SK-N-SH (cell line): ENCODE measurements at regions not wholly inside any gene's neighbourhood (a gene's known extent, or its start where the extent isn't known, plus 50 kb on each side); places are given as distances from the start of the nearest gene placed in this dataset.

Experiments
- CTCF ChIA-PET: fragments of 300-600, 350-600 bp; formaldehyde crosslinking; extraction: SDS; loops from one replicate; lab custom pipeline; 2021; lab: Yijun Ruan, JAX
- POLR2A ChIA-PET: fragments of 350-600 bp; sonication (Branson Sonifier 250); formaldehyde crosslinking; extraction: SDS; loops from one replicate; lab custom pipeline; 2020; ENCODE audit warnings: antibody characterized with exemption, inconsistent platforms; lab: Yijun Ruan, JAX
- DNase-seq: peaks from one replicate; pipeline ENCODE4 v3.0.0; 2012
- H2AFZ ChIP-seq: fragments of 200-600 bp; sonication (generic); 2 replicates; pipeline ENCODE4 v1.8.1; 2016; ENCODE audit warnings: antibody characterized with exemption, mild to moderate bottlenecking, low read depth
- H3F3A ChIP-seq: fragments of 200-600 bp; sonication (generic); replicated peaks from 2 replicates; pipeline ENCODE3; 2016; ENCODE audit warnings: antibody characterized with exemption, mild to moderate bottlenecking; ENCODE audit not compliant: insufficient read depth
- H3K27ac ChIP-seq, 2 experiments: fragments of 200-500 bp in 1 of 2; fragments of 200-600 bp in 1 of 2; sonication (Bioruptor generic) in 1 of 2; sonication (generic), shearing (Covaris generic) in 1 of 2; 2 replicates each; pipeline versions ENCODE4 v1.5.1 to v1.6.1; 2014 to 2016; ENCODE audit warnings: low read depth in 2 of 2, inconsistent platforms in 1 of 2, low read length in 1 of 2, mild to moderate bottlenecking in 1 of 2, mixed read lengths in 1 of 2
- H3K27me3 ChIP-seq: fragments of 200-600 bp; sonication (generic), shearing (Covaris generic); 2 replicates; pipeline ENCODE4 v1.6.1; 2016; ENCODE audit warnings: mixed run types; ENCODE audit not compliant: insufficient read depth
- H3K36me3 ChIP-seq, 2 experiments: fragments of 200-500 bp in 1 of 2; fragments of 200-600 bp in 1 of 2; sonication (Bioruptor generic) in 1 of 2; sonication (generic) in 1 of 2; replicated peaks in 1 of 2; 2 replicates each; pipeline versions ENCODE3 to v1.5.1; 2014 to 2016; ENCODE audit warnings: low read length in 1 of 2, mild to moderate bottlenecking in 1 of 2; ENCODE audit not compliant: insufficient read depth in 2 of 2, control insufficient read depth in 1 of 2
- H3K4me1 ChIP-seq, 2 experiments: fragments of 200-500 bp in 1 of 2; fragments of 200-600 bp in 1 of 2; sonication (Bioruptor generic) in 1 of 2; sonication (generic), shearing (Covaris generic) in 1 of 2; 2 replicates each; pipeline versions ENCODE4 v1.5.1 to v1.6.1; 2014 to 2016; ENCODE audit warnings: low read depth in 1 of 2, low read length in 1 of 2, mixed run types in 1 of 2; ENCODE audit not compliant: insufficient read depth in 2 of 2, control insufficient read depth in 1 of 2
- H3K4me2 ChIP-seq: fragments of 200-600 bp; sonication (generic), shearing (Covaris generic); 2 replicates; pipeline ENCODE4 v1.6.1; 2017; ENCODE audit warnings: mixed run types
- H3K4me3 ChIP-seq, 2 experiments: fragments of 200-500 bp in 1 of 2; fragments of 200-600 bp in 1 of 2; sonication (Bioruptor generic) in 1 of 2; sonication (generic), shearing (Covaris generic) in 1 of 2; 2 replicates each; pipeline versions ENCODE4 v1.5.1 to v1.8.1; 2014 to 2016; ENCODE audit warnings: low read depth in 2 of 2, inconsistent platforms in 1 of 2, low read length in 1 of 2, mild to moderate bottlenecking in 1 of 2, mixed read lengths in 1 of 2, moderate library complexity in 1 of 2
- H3K79me2 ChIP-seq: fragments of 200-600 bp; sonication (generic); 2 replicates; pipeline ENCODE4 v1.8.1; 2017; ENCODE audit warnings: mild to moderate bottlenecking; ENCODE audit not compliant: insufficient read depth
- H3K9ac ChIP-seq: fragments of 200-600 bp; sonication (generic); 2 replicates; pipeline ENCODE4 v1.6.1; 2017; ENCODE audit warnings: mixed run types
- H3K9me2 ChIP-seq: fragments of 200-600 bp; sonication (generic); 2 replicates; pipeline ENCODE4 v1.6.1; 2017; ENCODE audit warnings: mixed run types
- H3K9me3 ChIP-seq: fragments of 200-600 bp; sonication (generic); 2 replicates; pipeline ENCODE4 v1.6.1; 2017; ENCODE audit warnings: mixed run types, mild to moderate bottlenecking, moderate library complexity
- H4K20me1 ChIP-seq: fragments of 200-600 bp; sonication (generic); 2 replicates; pipeline ENCODE4 v1.6.1; 2017; ENCODE audit warnings: mild to moderate bottlenecking, mixed run types; ENCODE audit not compliant: insufficient read depth
- EZH2phosphoT487 ChIP-seq: fragments of 200-600 bp; sonication (generic); IDR thresholded peaks from 2 replicates; pipeline ENCODE4 v1.6.1; 2017; ENCODE audit warnings: low read depth, mixed run types, mild to moderate bottlenecking, antibody characterized with exemption, moderate library complexity, borderline replicate concordance
- FOXM1 ChIP-seq: IDR thresholded peaks from 2 replicates; pipeline ENCODE4 v1.4.0; 2012; ENCODE audit warnings: low read depth, mild to moderate bottlenecking
- GABPA ChIP-seq: IDR thresholded peaks from 2 replicates; pipeline ENCODE4 v1.4.0; 2012; ENCODE audit warnings: low read depth, mild to moderate bottlenecking
- IRF3 ChIP-seq: fragments of 150-350 bp; IDR thresholded peaks from 2 replicates; pipeline ENCODE4 v1.6.1; 2016; ENCODE audit warnings: mild to moderate bottlenecking, low read depth, low read length
- MEF2A ChIP-seq: IDR thresholded peaks from 2 replicates; pipeline ENCODE4 v1.4.0; 2012; ENCODE audit warnings: low read depth, borderline replicate concordance
- MXI1 ChIP-seq: IDR thresholded peaks from 2 replicates; pipeline ENCODE4 v1.6.1; 2012; ENCODE audit warnings: mild to moderate bottlenecking, low read depth, low read length, improper control_type of control experiment
- NFIC ChIP-seq: IDR thresholded peaks from 2 replicates; pipeline ENCODE4 v1.4.0; 2012; ENCODE audit warnings: borderline replicate concordance
- NRF1 ChIP-seq: IDR thresholded peaks from 2 replicates; pipeline ENCODE4 v1.6.1; 2012; ENCODE audit warnings: low read depth, mild to moderate bottlenecking, low read length
- POLR2AphosphoS5 ChIP-seq: IDR thresholded peaks from 2 replicates; pipeline ENCODE4 v1.6.1; 2012; ENCODE audit warnings: low read depth, low read length
- RAD21 ChIP-seq: IDR thresholded peaks from 2 replicates; pipeline ENCODE4 v1.6.1; 2012; ENCODE audit warnings: mild to moderate bottlenecking, low read length
- REST ChIP-seq: IDR thresholded peaks from 2 replicates; pipeline ENCODE4 v1.6.1; 2012; ENCODE audit warnings: mild to moderate bottlenecking, low read depth, low read length, moderate library complexity
- TEAD4 ChIP-seq: IDR thresholded peaks from 2 replicates; pipeline ENCODE4 v1.4.0; 2012; ENCODE audit warnings: mild to moderate bottlenecking, borderline replicate concordance; ENCODE audit not compliant: insufficient read depth
- USF1 ChIP-seq: IDR thresholded peaks from 2 replicates; pipeline ENCODE4 v1.4.0; 2012; ENCODE audit warnings: low read depth, borderline replicate concordance
- USF2 ChIP-seq: fragments of 150-350 bp; IDR thresholded peaks from 2 replicates; pipeline ENCODE4 v1.6.1; 2017; ENCODE audit warnings: antibody characterized with exemption, low read length, low read depth, borderline replicate concordance
- WGBS: methylation state at CpG from one replicate; pipeline ENCODE4 v1.1.6; 2017; ENCODE audit warnings: low lambda C conversion rate; 5-methylcytosine and 5-hydroxymethylcytosine counted together

- no peak overlapping the region for H3K4me3 ChIP-seq
- no peak for DNase-seq
- H3K4me2 ChIP-seq, result no peak overlapping the region
- H3K9ac ChIP-seq, result no peak overlapping the region
- H3K79me2 ChIP-seq, result no peaks in the 10 kb centered on the region
- no peaks in the 10 kb centered on the region; the same call in 1 of the 2 replicates for H3K9me3 ChIP-seq
- no peaks in the 10 kb centered on the region for H3K27me3 ChIP-seq
- H4K20me1 ChIP-seq, result no peaks in the 10 kb centered on the region
- no peak overlapping the region for H3K27ac ChIP-seq
- no peak for TF ChIP-seq USF1
- no peak for TF ChIP-seq GABPA
- TF ChIP-seq MEF2A, result no peak
- 6% methylated on average over 1 of the region's 1 CpG for WGBS
- no peak overlapping the region for H2AFZ ChIP-seq
- POLR2A ChIA-PET, result no interaction called here
- H3K36me3 ChIP-seq, result no peaks in the 10 kb centered on the region
- peaks cover 7% of the 10 kb centered on the region; the same call in 1 of the 2 replicates for H3K9me2 ChIP-seq
- no peaks in the 10 kb centered on the region for H3F3A ChIP-seq
- CTCF ChIA-PET, result no interaction called here
- H3K4me1 ChIP-seq, result no peaks in the 10 kb centered on the region
These were observed 212.4 kb upstream of the CASK start for GRCh38 chrX:42135583-42136228.

- DNase-seq, result no peak
- TF ChIP-seq REST (no peak), RAD21 (no peak), EZH2phosphoT487 (no peak), IRF3 (no peak), FOXM1 (no peak), MXI1 (no peak), NFIC (no peak), USF2 (no peak), NRF1 (no peak), POLR2AphosphoS5 (no peak), TEAD4 (no peak)
- Histone ChIP-seq H3K4me2 (no peak overlapping the region), H3F3A (no peaks in the 10 kb centered on the region), H3K9ac (no peak overlapping the region), H3K9me3 (no peaks in the 10 kb centered on the region), H3K27ac (no peak overlapping the region), H3K36me3 (no peaks in the 10 kb centered on the region), H3K4me1 (no peaks in the 10 kb centered on the region), H2AFZ (no peak overlapping the region), H4K20me1 (no peaks in the 10 kb centered on the region), H3K9me2 (no peaks in the 10 kb centered on the region), H3K27me3 (no peaks in the 10 kb centered on the region), H3K79me2 (no peaks in the 10 kb centered on the region), H3K4me3 (no peak overlapping the region)
- CTCF ChIA-PET, result no interaction called here
- POLR2A ChIA-PET, result no interaction called here
These were observed 208.5 kb upstream of the CASK start for GRCh38 chrX:42131856-42132255.
